NCI-H1930 (cell line): ENCODE measurements at regions not wholly inside any gene's neighbourhood (a gene's known extent, or its start where the extent isn't known, plus 50 kb on each side); places are given as distances from the start of the nearest gene placed in this dataset.
A peak's percentile ranks its signal among the peaks of the same experiment; 100 is the strongest.

ENCODE experiments used
- DNase-seq, 2 experiments: peaks; one replicate each; lab custom pipeline; 2025; lab: John Stamatoyannopoulos, UW

DNA sequence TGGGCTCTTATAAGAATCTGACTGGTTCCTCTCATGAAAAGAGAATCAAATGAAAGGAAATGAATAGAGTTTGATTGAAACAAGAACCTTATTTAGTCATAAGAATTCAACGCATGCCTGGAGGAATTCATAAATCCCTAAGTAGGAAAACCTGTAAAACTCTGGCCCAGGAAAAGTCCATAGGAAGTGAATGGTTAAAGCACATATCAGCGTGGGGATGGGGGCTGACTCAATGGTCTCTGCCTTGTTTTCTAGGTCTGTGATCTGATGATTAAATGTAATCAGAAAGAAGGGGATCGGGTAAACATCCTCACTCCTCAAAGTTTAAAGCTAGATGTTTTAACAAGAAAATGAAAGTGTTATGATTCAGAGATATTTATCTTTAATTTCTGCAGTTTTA lies 759.4 kb upstream of the C9orf72 start:
- DNase-seq: no peak

DNA sequence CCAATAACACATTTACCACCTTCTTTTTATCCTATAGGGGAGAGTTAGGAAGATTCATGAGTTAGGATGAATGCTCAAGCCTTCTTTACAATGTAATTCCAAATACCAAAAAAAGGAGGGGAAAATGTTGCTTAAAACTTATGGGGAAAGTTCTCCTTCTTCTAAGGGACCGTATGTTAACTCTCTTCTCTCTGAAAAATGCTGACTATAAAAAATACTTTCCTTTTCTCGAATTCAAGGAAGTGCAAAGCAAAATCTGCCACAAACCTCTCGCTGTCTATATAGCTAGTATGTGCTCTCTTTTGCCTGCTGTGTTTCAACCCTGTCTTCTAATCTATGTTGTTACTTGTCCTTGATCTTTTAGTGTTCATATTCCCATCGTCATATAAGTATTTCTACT lies 768.6 kb upstream of the C9orf72 start:
- no peak for DNase-seq

DNA sequence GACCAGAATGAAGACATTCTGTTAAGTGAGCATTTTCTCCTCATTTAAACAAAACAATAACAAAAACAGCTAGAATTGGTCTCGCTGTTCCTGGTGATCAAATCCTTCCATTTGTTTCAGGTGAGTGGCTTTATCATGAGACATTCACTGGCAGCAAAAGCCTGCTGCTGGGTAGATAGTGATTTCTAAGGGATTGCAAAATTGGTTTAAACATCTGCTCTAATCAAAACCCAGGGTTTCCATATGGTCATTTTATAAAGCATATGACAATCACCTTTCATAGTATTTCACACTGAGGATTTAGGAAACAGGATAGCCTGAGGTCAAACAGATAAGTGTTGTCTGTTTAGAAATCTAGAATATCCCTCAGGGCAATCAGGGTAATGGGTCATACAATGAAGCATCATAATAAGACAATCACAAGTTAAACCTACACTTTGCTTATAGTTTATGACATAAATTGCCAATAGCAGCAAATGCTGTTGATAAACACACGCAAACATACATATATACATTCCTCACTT lies 769.6 kb upstream of the C9orf72 start:
- DNase-seq: peak; percentile 31 to 33

DNA sequence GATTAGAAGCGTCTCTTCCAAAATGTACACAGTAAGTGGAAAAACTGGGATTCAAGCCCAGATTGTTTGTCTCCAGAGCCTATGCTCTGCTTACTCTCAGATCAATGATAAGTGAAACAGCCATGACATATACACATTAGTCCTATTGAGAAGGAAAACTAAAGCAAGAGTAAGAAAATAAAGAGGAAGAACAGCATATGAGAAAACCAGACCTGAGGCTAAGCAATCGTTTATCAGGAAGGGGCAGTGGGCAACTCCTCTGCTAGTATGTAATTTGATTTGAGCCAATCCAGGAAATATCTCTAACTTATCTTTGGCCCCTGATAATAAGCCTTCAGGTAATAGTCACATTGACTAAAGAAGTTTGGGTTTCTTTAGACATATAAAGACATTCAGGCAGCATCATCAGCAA lies 789.9 kb upstream of the C9orf72 start:
- no peak for DNase-seq

DNA sequence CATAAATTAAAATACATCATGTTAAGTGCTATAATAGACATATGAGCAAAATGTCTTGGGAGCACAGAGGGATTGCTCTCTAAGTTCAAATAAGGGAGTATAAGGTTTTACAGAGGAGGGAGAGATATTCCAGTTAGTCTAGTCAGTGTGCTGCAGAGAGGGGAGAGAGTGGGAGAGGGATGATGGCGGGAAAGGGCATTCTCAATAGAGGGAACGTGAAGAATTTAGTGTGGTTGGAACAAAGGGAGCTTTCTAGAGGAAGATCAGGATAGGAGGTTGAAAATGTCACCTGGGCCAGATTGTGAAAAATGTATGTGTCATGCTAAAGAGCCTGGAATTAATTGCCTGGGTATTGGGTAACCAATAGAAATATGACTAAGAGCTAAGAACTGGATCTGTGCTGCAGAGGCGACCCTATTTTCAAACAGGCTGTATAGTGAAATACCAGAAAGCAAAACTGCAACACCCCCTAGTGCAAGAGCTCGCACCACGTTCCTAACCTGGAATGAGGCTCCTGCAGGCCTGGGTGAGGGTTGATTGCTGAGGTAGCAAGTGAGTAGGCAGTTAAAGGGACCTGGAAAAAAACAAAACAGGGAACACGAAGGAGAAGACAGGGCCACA lies 791.8 kb upstream of the C9orf72 start:
- no peak for DNase-seq

DNA sequence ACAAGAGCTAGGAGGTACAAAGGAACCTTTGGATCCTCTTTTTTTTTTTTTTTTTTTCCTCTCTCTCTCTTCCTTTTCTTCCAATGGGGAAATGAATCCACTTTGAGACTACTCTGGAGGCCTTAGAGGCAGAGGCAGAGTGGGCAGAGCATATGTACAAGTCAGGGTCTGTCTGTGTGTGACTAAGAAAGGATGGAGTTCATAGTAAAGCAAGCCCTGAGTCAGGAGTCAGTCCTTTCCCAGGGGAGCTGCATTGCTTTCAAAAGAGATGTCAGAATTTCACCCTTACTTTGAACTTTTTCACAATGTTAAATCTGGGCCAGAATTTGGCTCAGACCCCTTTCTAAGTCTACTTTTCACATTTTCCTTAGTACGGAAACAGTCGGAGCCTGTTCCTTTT lies 792.4 kb upstream of the C9orf72 start:
- no peak for DNase-seq

DNA sequence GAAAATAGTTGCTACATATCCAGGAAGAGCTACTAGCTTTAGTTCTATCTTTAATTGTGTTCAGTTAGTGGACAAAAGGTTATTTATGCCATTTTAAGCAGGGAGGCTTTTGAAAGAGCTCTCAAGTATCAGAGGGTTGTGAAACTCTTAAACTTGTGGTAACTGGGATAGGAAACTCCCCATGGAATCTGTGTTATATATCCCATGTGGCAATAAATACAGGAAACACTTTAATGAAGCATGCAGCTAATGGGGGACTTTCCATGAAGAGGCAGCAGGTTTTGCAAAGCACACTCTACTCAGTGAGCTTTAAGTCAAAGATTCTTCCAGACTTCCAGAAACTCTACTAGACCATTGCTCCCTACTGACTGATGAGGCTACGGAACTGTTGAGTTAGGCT lies 805.0 kb upstream of the C9orf72 start:
- no peak for DNase-seq

DNA sequence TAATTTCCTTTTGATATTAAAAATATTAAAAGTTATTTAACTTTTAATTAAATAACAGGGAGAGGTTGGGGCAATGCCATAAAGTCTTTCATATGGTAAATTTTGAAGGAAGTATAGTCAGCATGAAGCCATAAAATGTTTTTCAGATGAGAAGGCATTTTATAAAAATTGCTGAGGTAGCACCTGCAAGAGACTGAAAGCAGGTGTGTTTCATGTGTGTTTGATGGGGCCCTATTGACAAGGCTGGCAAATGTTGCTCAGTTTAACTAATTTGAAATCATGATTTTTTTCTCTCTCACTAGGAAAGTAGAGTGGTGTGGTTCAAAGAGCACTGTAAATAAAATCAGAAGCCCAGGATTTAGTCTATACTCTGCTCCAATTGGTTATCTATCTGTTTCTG lies 805.8 kb upstream of the C9orf72 start:
- no peak for DNase-seq

DNA sequence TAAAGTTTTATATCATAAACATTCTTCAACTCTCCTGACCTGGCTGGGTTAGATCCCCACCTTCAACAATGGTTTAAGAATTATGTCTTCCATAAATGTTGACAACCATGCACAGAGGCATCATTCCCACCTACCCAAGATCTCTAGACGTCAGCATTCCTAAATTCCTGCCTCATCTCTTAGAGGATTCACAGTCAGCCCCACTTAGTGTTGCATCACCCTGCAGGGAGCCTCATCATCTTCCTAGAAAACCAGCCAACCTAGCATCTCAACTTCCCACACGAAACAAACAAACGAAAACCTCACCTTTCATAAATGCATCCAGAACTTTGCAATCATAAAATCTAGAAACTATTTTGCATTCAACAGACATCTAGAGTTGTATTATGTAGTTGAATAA lies 816.1 kb upstream of the C9orf72 start:
- DNase-seq: no peak

DNA sequence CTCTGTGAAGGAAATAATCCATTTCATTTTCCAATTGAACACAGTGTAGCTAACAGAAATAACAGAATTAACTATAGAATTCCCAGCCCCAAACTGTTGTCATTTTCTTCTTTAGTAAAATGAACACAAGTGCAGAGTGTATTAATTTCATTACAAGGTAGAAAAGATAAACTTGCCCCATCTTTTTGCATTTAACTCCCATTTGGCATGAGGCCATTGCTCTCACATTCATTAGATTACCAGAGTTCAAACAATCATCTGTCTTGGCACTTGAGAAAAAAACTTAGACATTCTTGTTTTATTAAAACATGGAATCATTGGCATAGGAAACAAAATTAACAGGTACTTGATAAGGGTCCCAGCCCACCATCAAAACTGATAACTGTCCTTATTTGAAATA lies 821.5 kb upstream of the C9orf72 start:
- DNase-seq: no peak

DNA sequence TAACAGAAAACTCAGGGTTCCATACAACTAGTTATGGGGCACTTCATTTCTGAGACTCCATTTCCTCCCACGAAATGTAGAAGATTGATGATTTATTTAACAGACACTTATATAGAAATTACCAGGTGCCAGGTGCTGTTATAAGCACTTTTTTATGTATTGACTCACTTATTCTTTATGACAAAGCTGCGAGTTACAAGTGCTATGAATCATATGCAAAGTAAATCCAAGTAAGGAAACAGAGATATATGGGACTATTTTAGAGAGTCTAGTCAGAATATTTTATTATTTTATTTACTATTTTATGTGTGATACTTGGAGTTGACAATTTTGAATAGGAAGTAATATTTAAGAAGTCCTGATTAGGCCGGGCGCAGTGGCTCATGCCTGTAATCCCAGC lies 822.8 kb upstream of the C9orf72 start:
- no peak for DNase-seq

DNA sequence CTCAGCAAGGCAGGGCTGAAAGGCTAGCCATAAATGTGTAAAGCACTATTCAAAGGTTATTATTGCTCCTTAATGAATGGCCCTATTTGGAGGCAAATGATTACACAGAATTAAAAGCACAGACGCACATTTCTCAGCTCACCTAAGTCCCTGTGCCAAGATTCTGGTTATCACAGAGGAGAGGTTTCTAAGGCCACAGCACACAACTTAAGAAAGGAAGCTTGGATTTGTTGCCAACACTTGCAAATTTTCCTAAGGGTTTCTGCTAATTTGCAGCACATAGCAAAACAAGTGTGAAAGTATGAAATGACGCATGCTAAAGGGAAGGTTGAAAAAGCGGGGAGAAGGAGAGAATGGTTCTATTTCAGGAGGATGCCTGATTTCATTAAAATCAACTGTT lies 834.1 kb upstream of the C9orf72 start:
- DNase-seq: no peak

DNA sequence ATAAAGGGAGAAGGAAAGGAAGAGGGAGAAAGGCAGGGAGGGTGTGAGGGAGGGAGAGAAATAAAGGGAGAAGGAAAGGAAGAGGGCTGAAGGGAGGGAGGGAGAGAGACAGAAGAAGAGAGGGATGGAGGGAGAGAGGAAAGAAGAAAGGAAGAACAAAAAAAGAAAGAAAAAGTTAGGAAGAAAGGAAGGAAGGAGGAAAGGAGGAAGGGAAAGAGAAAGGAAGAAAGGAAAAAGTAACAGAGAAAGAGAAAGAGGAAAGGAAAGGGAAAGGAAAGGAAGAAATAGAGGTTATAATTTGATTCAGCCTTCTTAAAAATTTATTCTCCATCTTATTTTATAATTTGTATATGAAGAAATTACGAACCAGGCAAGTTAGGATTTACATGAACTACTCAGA lies 836.6 kb upstream of the C9orf72 start:
- no peak for DNase-seq

DNA sequence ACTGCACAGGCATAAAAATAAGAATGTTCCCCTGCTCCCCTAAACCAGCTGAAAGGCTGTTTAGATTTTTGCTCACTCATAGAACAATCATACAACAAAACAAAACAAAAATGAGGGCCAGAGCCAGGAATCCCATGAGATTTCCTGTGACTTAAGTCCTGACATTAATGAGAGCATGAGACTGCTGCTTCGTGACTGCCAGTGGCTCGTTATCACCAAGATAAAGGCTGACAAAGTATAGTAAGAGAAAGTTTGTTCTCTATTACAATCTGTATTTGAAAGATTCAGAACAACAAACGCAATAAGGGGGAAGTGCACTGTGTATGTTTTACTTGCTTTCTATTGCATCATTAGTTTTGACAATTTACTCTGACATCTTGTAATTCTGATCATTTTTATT lies 837.1 kb upstream of the C9orf72 start:
- DNase-seq: no peak

DNA sequence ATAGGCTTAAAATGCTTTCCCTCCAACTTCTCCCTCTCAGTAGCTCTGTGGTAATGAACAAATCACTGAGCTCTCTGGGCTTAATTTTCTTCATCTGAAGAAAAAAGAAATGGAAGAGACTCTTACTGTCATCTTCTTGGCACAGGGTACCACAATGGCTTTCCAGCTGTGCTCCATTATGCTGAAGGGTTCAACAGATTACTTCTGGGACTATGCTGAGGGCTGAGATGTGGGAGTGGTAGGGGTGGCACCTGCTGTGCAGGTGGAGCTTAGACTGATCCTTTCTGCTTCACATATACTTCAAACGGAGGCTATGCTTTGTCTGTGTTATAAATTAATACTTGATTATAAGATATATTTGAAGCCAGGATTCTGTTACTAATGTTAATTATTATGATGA lies 840.2 kb upstream of the C9orf72 start:
- no peak for DNase-seq

DNA sequence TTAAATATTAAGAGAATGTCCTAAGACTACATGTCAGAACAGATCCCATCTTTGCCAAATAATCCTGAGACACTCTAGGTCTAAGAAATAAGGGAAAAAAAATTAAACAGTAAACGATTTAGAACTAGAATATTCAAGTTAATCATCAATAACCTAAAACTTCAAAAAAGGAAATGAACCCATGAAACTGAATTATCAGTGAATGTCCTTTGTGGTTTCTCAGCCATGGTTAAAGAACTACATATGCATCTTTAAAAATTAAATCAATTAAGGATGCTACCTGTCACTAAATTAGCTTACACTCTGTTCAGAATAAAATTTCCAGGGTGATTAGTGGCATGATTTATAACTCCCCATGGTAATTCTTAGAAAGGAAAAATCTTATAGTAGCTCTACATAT lies 850.0 kb upstream of the C9orf72 start:
- DNase-seq: no peak

DNA sequence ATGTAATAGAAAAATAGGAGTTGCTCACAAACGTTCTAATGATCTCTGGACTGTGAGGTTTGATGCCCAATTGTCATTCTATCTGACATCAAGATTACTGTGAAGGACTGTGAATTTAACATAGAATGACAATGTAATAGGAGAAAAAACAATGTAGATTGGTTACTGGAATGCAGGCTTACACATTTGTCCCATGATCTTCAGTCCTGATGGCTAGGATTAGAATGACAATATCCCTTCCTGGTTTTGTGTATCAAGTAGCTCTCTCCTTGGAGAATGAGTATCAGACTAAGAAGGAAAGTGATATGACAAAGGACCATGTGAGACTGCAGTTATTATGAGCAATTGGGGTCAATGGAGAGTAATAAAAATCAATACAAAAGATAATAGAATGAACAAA lies 862.2 kb upstream of the C9orf72 start:
- no peak for DNase-seq

DNA sequence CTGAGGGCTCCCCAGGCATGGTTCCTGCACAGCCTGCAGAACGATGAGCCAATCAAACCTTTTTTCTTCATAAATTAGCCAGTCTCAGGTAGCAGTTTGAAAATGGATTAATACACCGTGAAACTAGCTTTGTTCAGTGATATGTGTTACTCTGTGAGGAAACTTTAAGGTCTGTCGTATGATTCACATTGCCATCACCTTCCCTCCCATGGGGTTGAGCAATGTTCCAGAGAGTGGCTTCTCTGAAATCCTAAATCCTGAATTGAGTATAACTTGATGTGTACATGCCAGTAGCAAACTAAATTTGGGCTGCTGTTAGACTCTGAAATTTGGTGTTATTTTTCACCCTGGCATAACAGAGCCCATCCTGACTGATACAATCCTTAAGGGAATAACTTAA lies 866.4 kb upstream of the C9orf72 start:
- no peak for DNase-seq

DNA sequence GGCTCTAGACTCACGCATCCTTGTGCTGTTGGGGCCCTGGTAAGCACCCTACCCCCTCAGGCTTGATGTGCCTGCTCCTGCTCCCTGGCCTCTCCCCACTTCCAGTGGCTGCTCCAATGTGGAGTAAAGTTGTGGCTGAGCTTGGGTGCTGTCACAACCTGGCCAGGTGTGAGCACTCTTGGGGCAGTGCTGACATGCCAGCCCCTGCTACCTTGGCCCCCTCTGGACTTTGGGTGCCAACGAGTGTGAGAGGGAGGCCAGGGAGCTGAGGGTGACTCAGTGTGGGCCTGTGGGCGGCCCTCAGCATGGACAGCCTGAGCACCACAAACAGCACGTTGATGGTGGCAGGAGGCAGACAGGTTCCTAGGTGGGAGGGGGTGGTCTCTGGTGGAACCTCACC lies 870.2 kb upstream of the C9orf72 start:
- DNase-seq: no peak

DNA sequence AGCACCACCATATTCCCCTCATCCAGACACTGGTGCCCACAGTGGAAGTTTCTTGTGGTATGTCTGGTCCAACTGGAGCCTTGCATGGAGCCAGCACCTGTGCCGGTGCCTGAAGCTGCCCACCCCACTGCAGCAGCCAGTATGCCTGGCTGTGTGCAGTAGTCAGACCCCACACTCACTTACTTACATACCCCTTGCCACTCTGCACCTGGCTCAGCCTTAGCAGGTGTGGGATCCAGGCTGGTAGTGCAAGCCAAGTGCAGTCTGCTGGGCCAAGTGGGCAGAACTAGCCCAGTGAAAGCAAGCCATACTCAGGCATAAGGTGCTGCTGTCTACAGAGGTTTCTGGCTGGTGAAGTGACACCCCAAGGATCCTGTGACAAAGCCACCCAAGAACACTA lies 871.4 kb upstream of the C9orf72 start:
- DNase-seq: no peak

DNA sequence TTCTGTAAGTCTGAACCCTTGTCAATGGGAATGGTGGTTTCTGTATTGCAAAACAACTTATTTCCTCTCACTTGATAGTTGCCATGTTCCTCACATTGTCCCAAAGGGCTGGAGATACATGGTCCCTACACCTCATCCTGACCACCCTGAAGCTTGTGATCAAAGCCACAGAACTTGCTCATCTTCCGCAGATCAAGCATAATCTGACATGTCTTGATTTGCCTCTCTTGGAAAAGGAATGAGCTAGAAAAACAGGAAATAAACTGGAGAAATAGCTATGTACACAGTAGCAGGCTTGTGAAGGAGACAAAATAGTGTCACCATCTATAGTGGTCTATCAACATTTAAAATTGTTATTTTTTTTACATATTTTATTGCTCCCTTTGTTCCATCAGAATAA lies 871.9 kb upstream of the C9orf72 start:
- no peak for DNase-seq

DNA sequence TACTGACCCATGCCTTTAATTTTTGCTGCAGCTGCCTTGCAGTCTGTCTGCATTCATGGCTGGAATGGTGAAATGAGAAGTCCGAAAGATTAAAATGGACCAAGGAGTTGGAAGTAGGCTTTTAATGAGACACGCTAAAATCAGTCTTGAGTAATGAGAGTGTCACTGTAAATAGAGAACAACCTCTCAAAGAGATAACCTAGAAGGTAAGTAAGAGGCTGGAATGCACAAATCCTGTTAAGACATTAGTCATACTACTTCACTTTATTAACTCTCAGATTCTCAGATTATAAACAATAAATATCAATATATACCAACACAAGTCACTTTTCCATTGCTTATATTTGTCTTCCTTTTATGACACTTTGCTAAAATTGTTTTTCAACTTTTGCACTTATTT lies 880.6 kb upstream of the C9orf72 start:
- no peak for DNase-seq

DNA sequence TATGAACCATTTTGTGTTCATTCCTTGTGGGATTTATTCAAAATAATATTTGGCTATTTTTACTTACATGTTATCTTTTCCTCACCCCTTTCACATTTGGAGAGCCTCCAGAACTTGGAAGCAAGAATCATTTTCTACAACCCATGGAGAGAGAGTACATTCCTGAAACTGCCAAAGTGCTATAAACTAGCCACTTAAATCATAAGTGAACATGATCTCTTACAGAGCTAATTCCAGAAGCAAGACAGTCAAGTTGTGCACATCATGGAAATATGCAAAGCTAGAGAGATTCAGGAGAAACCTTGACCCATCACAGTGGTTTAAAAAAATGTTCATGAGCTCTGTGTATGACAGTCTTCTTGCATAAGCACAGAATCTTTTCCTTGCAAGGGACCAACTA lies 883.6 kb upstream of the C9orf72 start:
- DNase-seq: no peak

DNA sequence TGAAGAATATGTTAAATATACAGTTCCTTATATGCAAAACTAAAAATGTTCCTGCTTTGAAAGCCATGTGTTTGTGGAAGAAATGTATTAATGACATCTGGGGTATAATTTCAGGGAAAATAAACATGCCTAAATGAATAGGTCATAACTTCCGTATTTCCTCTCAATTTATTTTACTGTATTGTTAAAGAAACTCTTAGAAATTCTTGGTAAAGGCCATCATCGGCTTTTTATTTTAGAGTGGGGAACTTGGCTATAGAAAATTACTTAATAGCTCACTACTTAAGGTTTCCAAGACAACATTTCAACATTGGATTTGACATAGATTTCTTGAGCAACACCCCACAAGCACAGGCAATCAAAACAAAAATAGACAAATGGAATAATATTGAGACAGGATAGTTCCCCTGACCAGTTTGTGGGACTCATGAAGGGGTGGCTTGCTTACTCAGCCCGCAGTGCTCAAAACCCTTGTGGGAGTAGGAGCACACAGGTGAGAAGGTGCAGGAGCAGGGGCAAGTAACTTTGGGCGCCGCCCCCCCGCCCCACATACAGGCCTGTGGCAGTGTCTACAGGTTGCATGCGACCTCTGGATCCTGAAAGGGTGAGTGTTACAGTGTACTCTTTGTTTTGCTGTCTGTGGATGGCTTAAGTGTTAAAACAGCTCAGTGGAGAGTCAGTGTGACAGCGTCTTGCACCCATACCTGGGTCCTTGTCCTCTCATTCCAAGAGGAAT lies 891.4 kb upstream of the C9orf72 start:
- DNase-seq: no peak
